OCI-LY3 (cell line): ENCODE measurements at regions not wholly inside any gene's neighbourhood (a gene's known extent, or its start where the extent isn't known, plus 50 kb on each side); places are given as distances from the start of the nearest gene placed in this dataset.

ENCODE experiments used
- H2AFZ ChIP-seq: fragments of 200-600, 300-600 bp; shearing (Covaris generic); 2 replicates; pipeline ENCODE4 v1.6.0; 2014; ENCODE audit warnings: antibody characterized with exemption, low read depth, low read length
- H3K27ac ChIP-seq: fragments of 200-600, 300-600 bp; sonication (generic); 2 replicates; pipeline ENCODE4 v1.5.1; 2014; ENCODE audit warnings: mild to moderate bottlenecking, low read length, moderate library complexity, mixed read lengths
- H3K27me3 ChIP-seq: fragments of 200-600, 300-600 bp; sonication (generic); 2 replicates; pipeline ENCODE4 v1.6.1; 2014; ENCODE audit warnings: low read depth, low read length, mixed read lengths
- H3K36me3 ChIP-seq: fragments of 200-600, 300-600 bp; sonication (generic); replicated peaks from 2 replicates; pipeline ENCODE3; 2014; ENCODE audit warnings: low read depth, low read length, mixed read lengths
- H3K4me1 ChIP-seq: fragments of 300-600, 200-600 bp; sonication (generic); 2 replicates; pipeline ENCODE4 v1.6.1; 2014; ENCODE audit warnings: low read length, mixed read lengths
- H3K4me2 ChIP-seq: fragments of 200-600, 300-600 bp; sonication (generic); 2 replicates; pipeline ENCODE4 v1.6.1; 2014; ENCODE audit warnings: low read length, mixed read lengths
- H3K4me3 ChIP-seq: fragments of 300-600, 200-600 bp; sonication (generic); 2 replicates; pipeline ENCODE4 v1.5.1; 2014; ENCODE audit warnings: antibody characterized with exemption, mild to moderate bottlenecking, low read length, moderate library complexity
- H3K79me2 ChIP-seq: fragments of 300-600, 200-600 bp; shearing (Covaris generic); 2 replicates; pipeline ENCODE4 v1.6.1; 2014; ENCODE audit warnings: mild to moderate bottlenecking, low read length, mixed read lengths
- H3K9ac ChIP-seq: fragments of 300-600, 200-600 bp; shearing (Covaris generic); 2 replicates; pipeline ENCODE4 v1.6.0; 2014; ENCODE audit warnings: mild to moderate bottlenecking, low read length, moderate library complexity
- H3K9me3 ChIP-seq: fragments of 200-600, 300-600 bp; shearing (Covaris generic); 2 replicates; pipeline ENCODE4 v1.6.1; 2014; ENCODE audit warnings: low read length, mixed read lengths; ENCODE audit not compliant: insufficient read depth
- H4K20me1 ChIP-seq: fragments of 200-600, 300-600 bp; sonication (generic); 2 replicates; pipeline ENCODE4 v1.6.1; 2016; ENCODE audit warnings: low read length, mixed read lengths; ENCODE audit not compliant: insufficient read depth
- CTCF ChIP-seq: fragments of 200-600, 300-600 bp; sonication (generic); IDR thresholded peaks from 2 replicates; pipeline ENCODE4 v1.5.1; 2014; ENCODE audit warnings: antibody characterized with exemption, low read length, low read depth
- EZH2phosphoT487 ChIP-seq: fragments of 200-600 bp; shearing (Covaris generic); IDR thresholded peaks from 2 replicates; pipeline ENCODE4 v1.6.1; 2018; ENCODE audit warnings: antibody characterized with exemption, mixed run types, low read depth

DNA sequence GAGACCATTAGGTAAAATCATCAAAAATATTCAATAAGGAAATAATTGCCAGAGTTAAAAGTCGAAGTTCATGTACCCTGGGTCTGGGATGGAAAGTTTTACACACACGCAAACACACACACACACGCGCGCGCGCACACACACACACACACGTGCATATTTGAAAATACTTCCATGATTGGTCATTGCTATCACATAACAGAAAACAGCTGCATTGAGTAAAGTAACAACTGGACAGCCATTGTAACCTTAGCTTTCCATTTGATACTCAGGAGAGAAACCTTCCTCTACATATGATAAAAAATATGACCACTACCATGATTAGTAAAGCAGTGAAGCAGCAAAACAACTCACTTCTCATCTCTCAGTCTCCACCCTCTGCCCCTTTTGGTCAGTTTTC, 490.0 kb upstream of the SGCG start:
- H3K9me3 ChIP-seq: no peaks in the 10 kb centered on the region
- no peak for TF ChIP-seq EZH2phosphoT487
- TF ChIP-seq CTCF: no peak
- H3K27me3 ChIP-seq: no peaks in the 10 kb centered on the region
- no peak overlapping the region for H3K9ac ChIP-seq
- no peak overlapping the region for H3K27ac ChIP-seq
- no peaks in the 10 kb centered on the region for H3K36me3 ChIP-seq
- H4K20me1 ChIP-seq: no peaks in the 10 kb centered on the region
- no peak overlapping the region for H3K4me2 ChIP-seq
- H3K4me3 ChIP-seq: no peak overlapping the region
- H3K79me2 ChIP-seq: no peaks in the 10 kb centered on the region
- no peaks in the 10 kb centered on the region for H3K4me1 ChIP-seq
- no peak overlapping the region for H2AFZ ChIP-seq

- Histone ChIP-seq H3K9ac (no peak overlapping the region), H3K27me3 (no peaks in the 10 kb centered on the region), H3K79me2 (no peaks in the 10 kb centered on the region), H3K4me2 (no peak overlapping the region), H3K4me3 (no peak overlapping the region), H3K36me3 (no peaks in the 10 kb centered on the region), H3K9me3 (no peaks in the 10 kb centered on the region), H4K20me1 (no peaks in the 10 kb centered on the region), H3K4me1 (no peaks in the 10 kb centered on the region), H2AFZ (no peak overlapping the region), H3K27ac (no peak overlapping the region)
- TF ChIP-seq EZH2phosphoT487: no peak
- no peak for TF ChIP-seq CTCF
Measured at GRCh38 chr13:22693691-22694090, 487.1 kb upstream of the SGCG start.

DNA sequence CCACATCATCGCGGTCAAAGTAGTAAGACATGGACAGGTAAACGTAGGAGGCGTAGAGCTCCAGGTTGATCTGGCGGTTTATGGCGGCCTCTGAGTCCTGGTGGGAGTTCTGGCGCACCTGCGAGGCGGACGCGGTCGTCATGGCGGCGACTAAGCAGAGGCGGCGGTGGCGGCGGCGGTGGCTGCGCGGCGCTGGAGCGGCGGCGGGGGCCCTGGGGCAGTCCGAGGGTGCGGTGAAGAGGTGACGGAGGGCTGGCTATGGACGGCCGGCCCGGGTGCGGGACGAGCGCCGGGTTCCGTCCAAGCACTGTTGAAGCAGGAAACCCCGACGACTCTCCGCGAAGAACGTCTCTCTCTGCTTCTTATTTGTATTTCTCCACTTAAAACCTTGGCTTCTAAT, 484.3 kb upstream of the SGCG start:
- Histone ChIP-seq H3K36me3 (no peaks in the 10 kb centered on the region), H3K27ac (no peak overlapping the region), H4K20me1 (no peaks in the 10 kb centered on the region), H3K27me3 (no peaks in the 10 kb centered on the region), H3K4me1 (no peaks in the 10 kb centered on the region), H2AFZ (no peak overlapping the region), H3K4me2 (no peak overlapping the region), H3K4me3 (no peak overlapping the region), H3K79me2 (no peaks in the 10 kb centered on the region), H3K9me3 (no peaks in the 10 kb centered on the region), H3K9ac (no peak overlapping the region)
- no peak for TF ChIP-seq CTCF
- TF ChIP-seq EZH2phosphoT487: no peak

- TF ChIP-seq CTCF (no peak), EZH2phosphoT487 (no peak)
- H3K36me3 ChIP-seq: no peaks in the 10 kb centered on the region
- no peaks in the 10 kb centered on the region for H3K27me3 ChIP-seq
- H3K4me1 ChIP-seq: no peaks in the 10 kb centered on the region
- H3K4me2 ChIP-seq: no peak overlapping the region
- no peak overlapping the region for H3K9ac ChIP-seq
- no peak overlapping the region for H3K27ac ChIP-seq
- no peaks in the 10 kb centered on the region for H3K79me2 ChIP-seq
- H2AFZ ChIP-seq: no peak overlapping the region
- no peaks in the 10 kb centered on the region for H3K9me3 ChIP-seq
- no peak overlapping the region for H3K4me3 ChIP-seq
- H4K20me1 ChIP-seq: no peaks in the 10 kb centered on the region
Measured at GRCh38 chr13:22698467-22698866, 482.3 kb upstream of the SGCG start.
